Sigmoid colon (tissue), 6 donors: ENCODE measurements at regions not wholly inside any gene's neighbourhood (a gene's known extent, or its start where the extent isn't known, plus 50 kb on each side); places are given as distances from the start of the nearest gene placed in this dataset.

Source experiments
- DNase-seq: peaks from one replicate; pipeline ENCODE4 v3.0.0-alpha.2; 2019
- H3K27ac ChIP-seq, 4 donors: fragments of 200-600 bp; sonication (generic); one replicate each; pipeline ENCODE4 v1.5.1; 2016 to 2019; ENCODE audit warnings: mild to moderate bottlenecking in 1 of 4
- H3K27me3 ChIP-seq, 3 donors: fragments of 200-600 bp; sonication (generic); one replicate each; pipeline ENCODE4 v1.5.1; 2019; ENCODE audit warnings: mild to moderate bottlenecking in 1 of 3
- H3K36me3 ChIP-seq, 4 donors: fragments of 200-600 bp; sonication (generic); one replicate each; pipeline ENCODE4 v1.5.1; 2016 to 2019
- H3K4me1 ChIP-seq, 4 donors: fragments of 200-600 bp; sonication (generic); one replicate each; pipeline ENCODE4 v1.5.1; 2017 to 2019
- H3K4me3 ChIP-seq, 4 donors: fragments of 200-600 bp; sonication (generic); one replicate each; pipeline ENCODE4 v1.5.1; 2017 to 2019; ENCODE audit warnings: mild to moderate bottlenecking in 2 of 4, moderate library complexity in 1 of 4
- H3K9me3 ChIP-seq, 4 donors: fragments of 200-600 bp in 3 of 4; sonication (generic) in 3 of 4; one replicate each; pipeline versions ENCODE4 v1.5.1 to v1.6.1; 2013 to 2019
- EP300 ChIP-seq, 4 donors: sonication (generic); formaldehyde crosslinking; IDR thresholded peaks; one replicate each; pipeline ENCODE4 v1.6.1; 2017; ENCODE audit warnings: antibody characterized with exemption in 4 of 4
- POLR2A ChIP-seq, 2 donors: fragments of 450-650 bp; IDR thresholded peaks; one replicate each; pipeline ENCODE4 v1.6.1; 2016; ENCODE audit warnings: antibody characterized with exemption in 2 of 2, mild to moderate bottlenecking in 2 of 2, moderate library complexity in 2 of 2
- POLR2AphosphoS5 ChIP-seq, 4 donors: sonication (generic); formaldehyde crosslinking; IDR thresholded peaks; one replicate each; pipeline ENCODE4 v1.6.1; 2017; ENCODE audit warnings: antibody characterized with exemption in 4 of 4
- WGBS, 2 donors: extraction: QIAGEN DNeasy Blood & Tissue Kit; methylation state at CpG; one replicate each; pipeline ENCODE4 v1.1.7; 2013; 5-methylcytosine and 5-hydroxymethylcytosine counted together
- intact Hi-C: fragments of 100-400 bp; cut with DNase I; formaldehyde crosslinking; loops from one replicate; pipeline ENCODE4 v1.15.1; 2023
- TF ChIP-seq, protein P1 (sequence below), 4 experiments: fragments of 450-650 bp in 3 of 4; fragments of 200-600 bp in 1 of 4; IDR thresholded peaks; one replicate each; pipeline ENCODE4 v1.5.1; 2016 to 2019; ENCODE audit warnings: antibody characterized with exemption in 4 of 4, mild to moderate bottlenecking in 3 of 4, moderate library complexity in 2 of 4
- donor health status: healthy with polysubstance abuse.
- donor health status: healthy.

DNA sequence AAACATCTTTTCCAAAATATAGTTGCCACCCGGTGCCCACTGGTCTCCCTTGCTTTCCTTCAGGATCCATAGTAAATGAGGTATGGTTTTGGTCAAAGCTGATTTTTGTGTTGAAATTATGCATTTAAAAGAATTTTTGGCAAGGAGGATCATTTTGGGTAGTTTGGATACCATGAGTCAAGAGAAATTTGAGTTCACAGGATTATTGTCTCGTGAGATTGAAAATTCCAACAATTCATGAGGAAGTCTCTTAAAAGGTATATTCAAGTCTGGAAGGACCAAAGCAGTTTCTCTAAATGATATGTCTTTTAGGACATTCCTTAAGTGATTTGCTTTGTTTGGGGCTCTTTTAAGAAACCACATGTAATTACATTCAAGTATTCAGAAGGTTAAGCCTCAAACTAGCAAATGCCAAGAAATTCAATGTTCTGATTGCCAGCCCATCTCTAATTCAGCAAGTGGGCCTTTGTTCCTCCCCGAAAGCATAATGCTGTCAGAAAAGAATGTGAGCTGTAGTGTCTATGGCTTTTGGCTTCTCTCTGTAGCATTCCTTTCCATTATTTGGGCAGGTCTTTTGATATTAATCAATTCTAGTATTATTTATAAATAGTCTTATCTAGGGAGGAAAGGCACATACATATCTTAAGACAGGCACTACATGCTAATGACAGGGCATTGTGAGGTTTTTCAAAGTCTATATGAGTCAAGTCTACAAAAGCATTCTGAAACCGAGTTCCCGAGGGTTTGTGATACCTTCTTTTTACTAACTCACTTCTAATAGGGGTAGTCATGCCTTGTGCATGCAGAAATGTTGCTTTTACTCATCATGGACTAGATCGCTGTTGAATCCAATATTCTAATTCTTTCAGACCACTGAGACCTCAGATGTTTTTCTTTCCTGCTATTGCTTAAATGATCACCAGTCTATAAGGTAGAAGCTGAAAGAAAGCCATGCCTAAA is 453.9 kb downstream of the ENC1 start:
- Histone ChIP-seq H3K9me3 (no peaks in the 10 kb centered on the region), H3K27ac (no peak overlapping the region), H3K27me3 (no peaks in the 10 kb centered on the region), H3K4me3 (no peak overlapping the region), H3K4me1 (peaks cover 0 to 7% (median 6%) of the 10 kb centered on the region in 4 donors), H3K36me3 (no peaks in the 10 kb centered on the region)
- intact Hi-C loops: no loop called here
- TF ChIP-seq EP300 (IDR thresholded peaks at IDR 0.05) (no peak), POLR2AphosphoS5 (IDR thresholded peaks at IDR 0.05) (no peak), POLR2A (IDR thresholded peaks at IDR 0.05) (no peak)
- TF ChIP-seq, protein P1, sequence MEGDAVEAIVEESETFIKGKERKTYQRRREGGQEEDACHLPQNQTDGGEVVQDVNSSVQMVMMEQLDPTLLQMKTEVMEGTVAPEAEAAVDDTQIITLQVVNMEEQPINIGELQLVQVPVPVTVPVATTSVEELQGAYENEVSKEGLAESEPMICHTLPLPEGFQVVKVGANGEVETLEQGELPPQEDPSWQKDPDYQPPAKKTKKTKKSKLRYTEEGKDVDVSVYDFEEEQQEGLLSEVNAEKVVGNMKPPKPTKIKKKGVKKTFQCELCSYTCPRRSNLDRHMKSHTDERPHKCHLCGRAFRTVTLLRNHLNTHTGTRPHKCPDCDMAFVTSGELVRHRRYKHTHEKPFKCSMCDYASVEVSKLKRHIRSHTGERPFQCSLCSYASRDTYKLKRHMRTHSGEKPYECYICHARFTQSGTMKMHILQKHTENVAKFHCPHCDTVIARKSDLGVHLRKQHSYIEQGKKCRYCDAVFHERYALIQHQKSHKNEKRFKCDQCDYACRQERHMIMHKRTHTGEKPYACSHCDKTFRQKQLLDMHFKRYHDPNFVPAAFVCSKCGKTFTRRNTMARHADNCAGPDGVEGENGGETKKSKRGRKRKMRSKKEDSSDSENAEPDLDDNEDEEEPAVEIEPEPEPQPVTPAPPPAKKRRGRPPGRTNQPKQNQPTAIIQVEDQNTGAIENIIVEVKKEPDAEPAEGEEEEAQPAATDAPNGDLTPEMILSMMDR (IDR thresholded peaks at IDR 0.05): no peak
- DNase-seq: no peak
- WGBS, 2 donors: 91 to 95% methylated on average over 6 of the region's 6 CpGs

GRCh38 chr5:74185599-74185998 is 454.9 kb downstream of the ENC1 start:
- Histone ChIP-seq H3K27me3 (no peaks in the 10 kb centered on the region), H3K36me3 (no peaks in the 10 kb centered on the region), H3K27ac (no peak overlapping the region), H3K4me1 (peaks cover 0 to 7% (median 6%) of the 10 kb centered on the region in 4 donors), H3K4me3 (no peak overlapping the region), H3K9me3 (no peaks in the 10 kb centered on the region)
- intact Hi-C loops: no loop called here
- WGBS, 2 donors: 82 to 88% methylated on average over 2 of the region's 2 CpGs
- TF ChIP-seq POLR2A (IDR thresholded peaks at IDR 0.05): no peak
- no peak for DNase-seq

DNA sequence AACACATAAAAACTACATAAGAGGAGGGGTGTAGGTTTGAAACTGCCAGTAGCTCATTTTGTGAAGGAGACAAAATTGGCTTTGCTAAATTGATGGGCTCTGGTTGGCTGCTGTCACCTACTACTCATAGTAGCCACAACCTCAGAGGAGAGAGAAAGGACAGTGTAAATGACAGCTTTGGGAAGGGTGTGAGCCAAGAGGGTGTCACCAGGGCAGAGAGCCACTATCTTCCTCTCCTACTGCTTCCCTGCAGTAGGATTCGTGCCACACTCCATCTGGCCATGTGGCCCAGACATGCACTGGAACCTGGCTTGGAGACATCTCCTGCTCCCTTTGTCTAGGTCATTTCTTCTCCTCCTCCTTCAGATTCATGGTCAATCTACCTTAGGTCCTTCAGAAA is 455.9 kb downstream of the ENC1 start:
- intact Hi-C loops: no loop called here
- no peaks in the 10 kb centered on the region for H3K36me3 ChIP-seq
- TF ChIP-seq, protein P1 (IDR thresholded peaks at IDR 0.05): no peak
- no peak for TF ChIP-seq POLR2AphosphoS5 (IDR thresholded peaks at IDR 0.05)
- no peak for TF ChIP-seq POLR2A (IDR thresholded peaks at IDR 0.05)
- TF ChIP-seq EP300 (IDR thresholded peaks at IDR 0.05): no peak
- DNase-seq: no peak
- no peak overlapping the region for H3K4me3 ChIP-seq
- H3K27ac ChIP-seq: no peak overlapping the region
- no peaks in the 10 kb centered on the region for H3K27me3 ChIP-seq
- WGBS, 2 donors: 68 to 91% methylated on average over 1 of the region's 1 CpG
- H3K9me3 ChIP-seq: no peaks in the 10 kb centered on the region
- H3K4me1 ChIP-seq: peaks cover 0 to 9% (median 6%) of the 10 kb centered on the region in 4 donors

GRCh38 chr5:74183041-74183440 is 457.5 kb downstream of the ENC1 start:
- TF ChIP-seq, protein P1 (IDR thresholded peaks at IDR 0.05): no peak
- TF ChIP-seq EP300 (IDR thresholded peaks at IDR 0.05): no peak
- TF ChIP-seq POLR2AphosphoS5 (IDR thresholded peaks at IDR 0.05): no peak
- no peak for TF ChIP-seq POLR2A (IDR thresholded peaks at IDR 0.05)
- Histone ChIP-seq H3K27ac (no peak overlapping the region), H3K36me3 (no peaks in the 10 kb centered on the region), H3K9me3 (no peaks in the 10 kb centered on the region), H3K27me3 (no peaks in the 10 kb centered on the region), H3K4me3 (no peak overlapping the region), H3K4me1 (peaks cover 0 to 24% (median 16%) of the 10 kb centered on the region in 4 donors)
- no peak for DNase-seq
- intact Hi-C loops: no loop called here
- 85 to 88% methylated on average over 8 of the region's 8 CpGs for WGBS, 2 donors

- Histone ChIP-seq H3K4me1 (peaks cover 0 to 28% (median 18%) of the 10 kb centered on the region in 4 donors), H3K27me3 (no peaks in the 10 kb centered on the region), H3K4me3 (no peak overlapping the region), H3K27ac (no peak overlapping the region), H3K9me3 (no peaks in the 10 kb centered on the region), H3K36me3 (no peaks in the 10 kb centered on the region)
- TF ChIP-seq EP300 (IDR thresholded peaks at IDR 0.05) (no peak), POLR2AphosphoS5 (IDR thresholded peaks at IDR 0.05) (no peak), POLR2A (IDR thresholded peaks at IDR 0.05) (no peak)
- TF ChIP-seq, protein P1 (IDR thresholded peaks at IDR 0.05): no peak
- no peak for DNase-seq
- WGBS, 2 donors: 70 to 80% methylated on average over 6 of the region's 6 CpGs
- intact Hi-C loops: no loop called here
Observed at GRCh38 chr5:74182603-74183002, 457.9 kb downstream of the ENC1 start.
